Fibroblast of lung (primary cell): ENCODE measurements at regions not wholly inside any gene's neighbourhood (a gene's known extent, or its start where the extent isn't known, plus 50 kb on each side); places are given as distances from the start of the nearest gene placed in this dataset.

ENCODE experiments used
- DNase-seq, 2 donors: peaks; one replicate each; pipeline versions ENCODE4 v3.0.0 to v3.0.0-alpha.2; 2010; ENCODE audit warnings: low read depth in 2 of 2
- H2AFZ ChIP-seq: 2 replicates; pipeline ENCODE4 v1.5.1; 2012; ENCODE audit warnings: low read length, control low read depth, inconsistent platforms
- H3K27ac ChIP-seq: 2 replicates; pipeline ENCODE4 v1.5.1; 2011; ENCODE audit warnings: low read length, control low read depth; ENCODE audit not compliant: insufficient read depth
- H3K27me3 ChIP-seq: 2 replicates; pipeline ENCODE4 v1.5.1; 2011; ENCODE audit warnings: mild to moderate bottlenecking, low read length; ENCODE audit not compliant: control insufficient read depth, insufficient read depth
- H3K36me3 ChIP-seq: 2 replicates; pipeline ENCODE4 v1.5.1; 2011; ENCODE audit warnings: low read length; ENCODE audit not compliant: control insufficient read depth, insufficient read depth
- H3K4me1 ChIP-seq: 2 replicates; pipeline ENCODE4 v1.5.1; 2011; ENCODE audit warnings: low read length; ENCODE audit not compliant: control insufficient read depth, insufficient read depth; ENCODE audit errors: extremely low read depth
- H3K4me2 ChIP-seq: 2 replicates; pipeline ENCODE4 v1.5.1; 2011; ENCODE audit warnings: low read length, control low read depth; ENCODE audit not compliant: insufficient read depth; ENCODE audit errors: extremely low read depth
- H3K4me3 ChIP-seq, 4 experiments: fragments of 200-600 bp in 1 of 4; sonication (generic) in 1 of 4; replicated peaks in 1 of 4; 2 replicates each; pipeline ENCODE4 v1.5.1; 2011 to 2016; ENCODE audit warnings: low read length in 4 of 4, low read depth in 3 of 4, mild to moderate bottlenecking in 3 of 4, control low read depth in 2 of 4, inconsistent platforms in 1 of 4, mixed read lengths in 1 of 4; ENCODE audit not compliant: insufficient read depth in 1 of 4; ENCODE audit errors: control extremely low read depth in 1 of 4
- H3K79me2 ChIP-seq: 2 replicates; pipeline ENCODE4 v1.5.1; 2012; ENCODE audit warnings: mild to moderate bottlenecking, low read length, inconsistent platforms; ENCODE audit not compliant: control insufficient read depth, insufficient read depth
- H3K9ac ChIP-seq: 2 replicates; pipeline ENCODE4 v1.5.1; 2011; ENCODE audit warnings: mild to moderate bottlenecking, low read length, control low read depth; ENCODE audit not compliant: insufficient read depth
- H3K9me3 ChIP-seq: 2 replicates; pipeline ENCODE4 v1.5.1; 2012; ENCODE audit warnings: low read depth, low read length; ENCODE audit not compliant: control insufficient read depth, insufficient read depth
- H4K20me1 ChIP-seq: 2 replicates; pipeline ENCODE4 v1.5.1; 2011; ENCODE audit warnings: low read length; ENCODE audit not compliant: control insufficient read depth, insufficient read depth; ENCODE audit errors: extremely low read depth
- CTCF ChIP-seq, 2 donors: IDR thresholded peaks in 1 of 2; conservative IDR thresholded peaks in 1 of 2; 1 replicate in 1 of 2; 2 replicates in 1 of 2; pipeline ENCODE4 v1.5.1; 2011 to 2012; ENCODE audit warnings: low read length in 2 of 2, control low read depth in 1 of 2, inconsistent platforms in 1 of 2, low read depth in 1 of 2, mild to moderate bottlenecking in 1 of 2
- EZH2 ChIP-seq: IDR thresholded peaks from 2 replicates; pipeline ENCODE4 v1.5.1; 2012; ENCODE audit warnings: low read length, control low read depth, mild to moderate bottlenecking; ENCODE audit errors: missing control alignments

DNA sequence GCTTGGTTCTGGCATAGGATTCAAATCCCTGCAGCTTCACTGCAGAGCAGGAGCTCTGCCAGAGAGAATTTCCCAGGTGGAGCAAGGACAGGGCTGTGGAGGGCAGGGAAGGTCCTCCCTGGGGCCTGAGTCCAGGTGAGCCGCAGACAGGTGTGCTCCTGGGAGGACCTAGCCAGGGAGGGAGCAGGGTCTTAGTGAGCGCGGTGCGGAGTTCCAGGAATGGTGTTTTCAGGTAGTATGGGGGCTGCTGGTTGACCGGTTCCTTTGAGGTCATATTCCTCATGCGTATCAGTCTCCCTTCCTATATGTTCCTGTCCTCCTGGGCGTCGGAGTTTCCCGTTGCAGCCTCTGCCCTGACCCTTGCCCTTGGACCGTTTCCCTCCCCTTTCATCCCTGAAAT, 813.3 kb downstream of the KCNJ18 start:
- H2AFZ ChIP-seq: no peak overlapping the region
- DNase-seq: no peak
- no peak overlapping the region for H3K27ac ChIP-seq
- no peaks in the 10 kb centered on the region for H3K9me3 ChIP-seq
- no peak overlapping the region for H3K9ac ChIP-seq
- TF ChIP-seq CTCF (conservative IDR thresholded peaks at IDR 0.05 in 1 of 2, IDR thresholded peaks at IDR 0.05 in 1 of 2; ENCODE audit: low read depth in 1 of 2, low read length in 2 of 2) (no peak), EZH2 (no peak)
- H3K27me3 ChIP-seq: no peaks in the 10 kb centered on the region
- no peaks in the 10 kb centered on the region for H3K79me2 ChIP-seq
- no peak overlapping the region for H3K4me2 ChIP-seq
- no peak overlapping the region for H3K4me3 ChIP-seq
- H3K36me3 ChIP-seq: no peaks in the 10 kb centered on the region
- H4K20me1 ChIP-seq: no peaks in the 10 kb centered on the region
- H3K4me1 ChIP-seq: no peaks in the 10 kb centered on the region

DNA sequence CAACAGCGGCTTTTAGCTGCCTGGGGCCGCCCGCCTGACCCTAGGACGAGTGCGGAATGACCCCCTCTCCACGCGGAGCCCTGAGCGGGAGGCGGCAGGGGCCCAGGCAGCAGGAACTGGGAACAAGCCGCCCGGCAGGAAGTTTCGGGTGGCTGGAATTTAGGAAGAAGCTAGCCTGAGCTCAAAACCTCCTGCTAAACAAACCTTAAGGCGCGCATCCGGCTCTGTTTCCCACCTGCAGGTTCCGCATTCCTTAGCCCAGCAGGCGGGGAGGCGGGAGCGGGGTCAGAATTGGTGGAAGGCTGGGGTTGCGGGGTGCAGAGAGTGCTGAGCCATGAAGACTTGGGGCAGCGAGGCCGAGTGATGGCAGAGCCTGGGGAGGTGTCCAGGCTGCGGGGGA, 813.9 kb downstream of the KCNJ18 start:
- Histone ChIP-seq H3K9ac (no peak overlapping the region), H3K4me3 (no peak overlapping the region), H2AFZ (no peak overlapping the region), H3K27me3 (no peaks in the 10 kb centered on the region), H3K79me2 (no peaks in the 10 kb centered on the region), H3K4me2 (no peak overlapping the region), H3K36me3 (no peaks in the 10 kb centered on the region), H3K4me1 (no peaks in the 10 kb centered on the region), H3K27ac (no peak overlapping the region), H3K9me3 (no peaks in the 10 kb centered on the region), H4K20me1 (no peaks in the 10 kb centered on the region)
- no peak for DNase-seq
- TF ChIP-seq CTCF (conservative IDR thresholded peaks at IDR 0.05 in 1 of 2, IDR thresholded peaks at IDR 0.05 in 1 of 2; ENCODE audit: low read depth in 1 of 2, low read length in 2 of 2) (no peak), EZH2 (no peak)

DNA sequence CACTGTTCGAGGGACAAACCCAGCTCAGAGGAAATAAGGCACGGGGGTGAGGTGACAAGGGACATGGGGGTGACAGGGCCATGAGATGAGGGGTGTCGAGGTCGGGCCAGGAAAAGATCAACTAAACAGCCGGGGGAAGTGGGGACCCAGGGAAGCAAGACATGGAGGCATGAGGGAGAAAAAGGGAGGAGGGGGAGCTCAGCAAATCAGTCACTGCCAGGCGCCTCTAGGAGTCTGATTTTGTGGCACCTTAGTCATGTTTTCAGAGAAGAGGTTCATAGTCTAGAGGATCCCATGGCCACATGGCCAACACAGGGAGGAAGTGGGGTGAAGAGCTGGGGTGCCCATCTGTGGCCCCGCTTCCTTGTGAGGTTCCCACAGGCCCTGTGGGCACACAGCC, 814.5 kb downstream of the KCNJ18 start:
- Histone ChIP-seq H3K79me2 (no peaks in the 10 kb centered on the region), H3K9ac (no peak overlapping the region), H3K4me3 (no peak overlapping the region), H3K27me3 (no peaks in the 10 kb centered on the region), H3K9me3 (no peaks in the 10 kb centered on the region), H3K27ac (no peak overlapping the region), H3K4me2 (no peak overlapping the region), H3K4me1 (no peaks in the 10 kb centered on the region), H2AFZ (no peak overlapping the region), H4K20me1 (no peaks in the 10 kb centered on the region), H3K36me3 (no peaks in the 10 kb centered on the region)
- DNase-seq: no peak
- TF ChIP-seq CTCF (conservative IDR thresholded peaks at IDR 0.05 in 1 of 2, IDR thresholded peaks at IDR 0.05 in 1 of 2; ENCODE audit: low read depth in 1 of 2, low read length in 2 of 2): no peak
